ENCODE measurements at regions not wholly inside any gene's neighbourhood (a gene's known extent, or its start where the extent isn't known, plus 50 kb on each side); places are given as distances from the start of the nearest gene placed in this dataset.

DNA sequence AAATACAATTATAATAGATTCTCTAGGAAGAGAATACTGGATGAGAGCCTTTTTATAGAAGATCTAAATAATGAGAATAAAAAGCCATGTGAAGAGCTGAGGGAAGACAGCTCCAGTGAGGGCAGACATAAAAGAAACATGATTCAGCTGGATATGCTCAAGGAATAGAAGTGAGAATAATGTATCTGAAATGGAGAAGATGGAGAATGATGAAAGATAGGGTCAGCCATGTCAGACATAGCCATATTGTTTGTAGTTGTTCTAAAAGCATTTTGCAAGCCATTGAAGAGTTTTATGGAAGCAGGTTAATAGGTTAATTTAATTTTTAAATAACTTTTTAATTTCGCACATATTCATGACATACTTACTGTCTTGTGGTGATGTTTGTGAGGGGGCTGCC is 713.5 kb upstream of the ARPP21 start:
- Histone ChIP-seq H3K4me3 (no peak overlapping the region), H3K27ac (no peak overlapping the region)
- no peak for DNase-seq (ENCODE audit: low spot score)
- TF ChIP-seq, protein P1, sequence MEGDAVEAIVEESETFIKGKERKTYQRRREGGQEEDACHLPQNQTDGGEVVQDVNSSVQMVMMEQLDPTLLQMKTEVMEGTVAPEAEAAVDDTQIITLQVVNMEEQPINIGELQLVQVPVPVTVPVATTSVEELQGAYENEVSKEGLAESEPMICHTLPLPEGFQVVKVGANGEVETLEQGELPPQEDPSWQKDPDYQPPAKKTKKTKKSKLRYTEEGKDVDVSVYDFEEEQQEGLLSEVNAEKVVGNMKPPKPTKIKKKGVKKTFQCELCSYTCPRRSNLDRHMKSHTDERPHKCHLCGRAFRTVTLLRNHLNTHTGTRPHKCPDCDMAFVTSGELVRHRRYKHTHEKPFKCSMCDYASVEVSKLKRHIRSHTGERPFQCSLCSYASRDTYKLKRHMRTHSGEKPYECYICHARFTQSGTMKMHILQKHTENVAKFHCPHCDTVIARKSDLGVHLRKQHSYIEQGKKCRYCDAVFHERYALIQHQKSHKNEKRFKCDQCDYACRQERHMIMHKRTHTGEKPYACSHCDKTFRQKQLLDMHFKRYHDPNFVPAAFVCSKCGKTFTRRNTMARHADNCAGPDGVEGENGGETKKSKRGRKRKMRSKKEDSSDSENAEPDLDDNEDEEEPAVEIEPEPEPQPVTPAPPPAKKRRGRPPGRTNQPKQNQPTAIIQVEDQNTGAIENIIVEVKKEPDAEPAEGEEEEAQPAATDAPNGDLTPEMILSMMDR (IDR thresholded peaks at IDR 0.05), result no peak

DNA sequence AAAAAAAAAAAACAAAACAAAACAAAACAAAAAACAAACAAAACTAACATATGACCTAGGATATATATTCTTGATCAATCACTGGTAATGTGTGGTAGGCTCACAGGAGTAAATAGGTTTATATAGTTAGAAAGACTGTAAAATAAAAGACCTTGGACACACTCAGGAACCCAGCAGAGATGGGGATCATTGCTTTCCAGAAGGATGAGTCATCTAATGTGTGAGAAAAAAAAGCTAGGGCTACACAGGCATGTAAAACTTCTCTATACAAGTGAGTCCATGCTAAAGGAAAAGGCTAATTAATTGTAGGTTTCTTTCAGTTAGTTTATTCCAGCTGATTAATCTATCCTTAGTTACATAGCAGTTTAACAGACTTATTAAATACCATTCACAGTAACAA is 710.3 kb upstream of the ARPP21 start:
- TF ChIP-seq, protein P1 (IDR thresholded peaks at IDR 0.05), result no peak
- DNase-seq (ENCODE audit: low spot score), result no peak
- Histone ChIP-seq H3K4me3 (no peak overlapping the region), H3K27ac (no peak overlapping the region)

DNA sequence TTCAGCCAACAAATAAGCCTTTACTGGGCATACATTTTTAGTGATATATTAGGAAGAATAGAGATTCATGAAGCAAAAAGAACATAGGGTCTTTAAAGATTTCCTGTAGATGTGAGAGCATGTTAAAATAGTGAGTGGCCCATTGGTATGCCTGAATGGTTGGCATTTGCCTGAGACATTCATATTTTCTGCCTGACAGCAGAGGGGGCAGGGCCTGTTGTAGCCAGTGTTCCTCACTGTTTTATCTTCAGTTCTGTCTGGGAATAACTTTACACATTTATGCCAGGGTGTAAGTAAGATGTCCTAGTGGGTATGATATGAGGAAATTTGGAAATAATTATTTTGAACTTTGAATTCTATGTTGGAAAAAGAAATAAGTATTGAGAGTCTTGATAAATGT is 704.7 kb upstream of the ARPP21 start:
- TF ChIP-seq, protein P1 (IDR thresholded peaks at IDR 0.05), result no peak
- Histone ChIP-seq H3K27ac (no peak overlapping the region), H3K4me3 (no peak overlapping the region)

DNA sequence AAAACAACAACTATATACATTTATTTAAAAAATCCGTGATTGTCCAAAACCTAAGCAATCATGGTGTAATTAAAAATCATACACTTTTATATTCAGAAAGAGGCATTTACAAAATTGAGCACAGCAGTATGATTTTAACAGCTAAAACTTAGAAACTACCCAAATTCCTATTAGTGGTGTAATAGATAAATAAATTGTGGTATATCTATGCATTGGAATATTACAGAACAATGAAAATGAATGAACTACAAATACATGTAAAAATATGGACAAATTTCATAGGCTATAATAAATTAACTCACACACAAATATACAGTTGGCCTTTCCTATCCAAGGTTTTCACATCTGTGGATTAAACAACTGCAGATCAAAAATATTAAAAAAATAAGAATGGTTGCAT is 700.5 kb upstream of the ARPP21 start:
- DNase-seq (ENCODE audit: low spot score), result no peak
- TF ChIP-seq, protein P1 (IDR thresholded peaks at IDR 0.05), result no peak
- Histone ChIP-seq H3K27ac (no peak overlapping the region), H3K4me3 (no peak overlapping the region)

More for the DNA sequence above, 704.7 kb upstream of the ARPP21 start:
- no peak for DNase-seq (ENCODE audit: low spot score)

DNA sequence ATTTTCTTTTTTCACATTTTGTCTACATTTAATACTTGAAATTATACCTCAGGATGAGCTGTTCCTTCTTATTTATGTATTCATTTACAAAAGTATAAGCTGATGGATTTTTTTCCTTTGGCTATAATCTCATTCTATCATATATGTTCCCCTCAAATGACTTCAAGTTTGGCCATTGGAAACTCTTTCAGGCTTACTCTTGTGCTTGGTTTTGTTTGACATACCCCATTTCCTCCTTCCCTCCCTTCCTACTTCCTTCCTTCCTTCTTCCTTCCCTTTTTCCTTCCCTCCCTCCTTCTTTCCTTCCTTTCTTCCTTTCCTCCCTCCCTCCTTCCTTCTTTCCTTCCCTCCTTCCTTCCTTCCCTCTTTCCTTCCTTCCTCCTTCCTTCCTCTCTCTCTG is 697.1 kb upstream of the ARPP21 start:
- H3K27ac ChIP-seq, result no peak overlapping the region
- no peak overlapping the region for H3K4me3 ChIP-seq
- DNase-seq (ENCODE audit: low spot score), result no peak
- TF ChIP-seq, protein P1 (IDR thresholded peaks at IDR 0.05), result no peak

DNA sequence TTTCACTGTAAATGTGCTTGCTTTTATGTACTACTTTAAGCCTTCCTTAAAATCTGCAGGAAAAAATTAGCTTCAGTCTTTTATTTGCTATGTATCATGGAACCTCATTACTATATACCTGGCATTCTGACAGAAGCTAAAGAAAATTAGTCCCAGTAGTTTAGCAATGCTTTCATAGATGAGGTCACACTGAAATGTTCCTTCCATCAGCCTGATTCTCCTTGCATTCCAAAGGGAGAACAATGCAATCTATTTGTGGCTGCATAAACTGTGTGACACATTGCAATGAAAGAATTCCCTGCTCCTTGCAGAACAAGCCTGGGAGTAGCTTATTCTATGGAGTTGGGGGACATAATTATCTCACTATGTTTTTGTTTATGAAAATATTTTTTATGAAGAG is 691.5 kb upstream of the ARPP21 start:
- no peak for DNase-seq (ENCODE audit: low spot score)
- TF ChIP-seq, protein P1 (IDR thresholded peaks at IDR 0.05), result no peak
- no peak overlapping the region for H3K27ac ChIP-seq
- no peak overlapping the region for H3K4me3 ChIP-seq

DNA sequence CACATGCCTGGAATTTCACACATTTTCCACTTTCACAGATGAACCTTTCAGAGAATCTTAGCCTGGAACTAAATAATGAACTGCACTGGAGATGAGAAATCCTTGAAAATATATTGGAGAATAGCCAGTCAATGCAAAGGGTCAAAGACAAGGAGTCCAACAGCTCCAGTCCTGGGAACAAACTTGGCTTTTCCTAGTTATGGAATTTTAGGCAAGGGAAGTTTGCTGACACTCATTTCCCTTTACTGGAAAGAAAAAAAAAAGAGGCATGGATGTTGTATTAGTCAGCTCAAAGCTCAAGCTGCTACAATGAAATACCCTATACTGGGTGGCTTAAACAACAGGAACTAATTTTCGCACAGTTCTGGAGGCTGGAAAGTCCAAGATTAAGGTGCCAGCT is 690.8 kb upstream of the ARPP21 start:
- TF ChIP-seq, protein P1 (IDR thresholded peaks at IDR 0.05), result no peak
- Histone ChIP-seq H3K4me3 (no peak overlapping the region), H3K27ac (no peak overlapping the region)
- no peak for DNase-seq (ENCODE audit: low spot score)
